ENCODE measurements at regions not wholly inside any gene's neighbourhood (a gene's known extent, or its start where the extent isn't known, plus 50 kb on each side); places are given as distances from the start of the nearest gene placed in this dataset.

DNA sequence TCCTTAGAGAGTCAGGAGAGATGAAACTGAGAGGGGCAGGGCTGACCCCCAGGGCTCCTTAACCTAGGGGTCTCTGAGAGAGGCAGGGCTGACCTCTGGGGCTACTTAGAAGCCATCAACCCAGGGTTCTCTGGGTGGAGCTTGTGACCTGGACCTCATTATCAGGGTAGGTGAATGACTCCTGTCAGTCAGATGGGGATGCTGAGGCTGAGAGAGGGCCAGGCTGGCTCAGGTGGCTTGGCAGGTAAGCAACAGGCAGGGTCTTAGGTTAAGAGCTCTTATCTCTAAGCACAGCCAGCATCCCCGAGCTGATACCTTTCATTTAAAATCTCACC, 160.9 kb downstream of the PTPRU start:
- TF ChIP-seq, protein P1, sequence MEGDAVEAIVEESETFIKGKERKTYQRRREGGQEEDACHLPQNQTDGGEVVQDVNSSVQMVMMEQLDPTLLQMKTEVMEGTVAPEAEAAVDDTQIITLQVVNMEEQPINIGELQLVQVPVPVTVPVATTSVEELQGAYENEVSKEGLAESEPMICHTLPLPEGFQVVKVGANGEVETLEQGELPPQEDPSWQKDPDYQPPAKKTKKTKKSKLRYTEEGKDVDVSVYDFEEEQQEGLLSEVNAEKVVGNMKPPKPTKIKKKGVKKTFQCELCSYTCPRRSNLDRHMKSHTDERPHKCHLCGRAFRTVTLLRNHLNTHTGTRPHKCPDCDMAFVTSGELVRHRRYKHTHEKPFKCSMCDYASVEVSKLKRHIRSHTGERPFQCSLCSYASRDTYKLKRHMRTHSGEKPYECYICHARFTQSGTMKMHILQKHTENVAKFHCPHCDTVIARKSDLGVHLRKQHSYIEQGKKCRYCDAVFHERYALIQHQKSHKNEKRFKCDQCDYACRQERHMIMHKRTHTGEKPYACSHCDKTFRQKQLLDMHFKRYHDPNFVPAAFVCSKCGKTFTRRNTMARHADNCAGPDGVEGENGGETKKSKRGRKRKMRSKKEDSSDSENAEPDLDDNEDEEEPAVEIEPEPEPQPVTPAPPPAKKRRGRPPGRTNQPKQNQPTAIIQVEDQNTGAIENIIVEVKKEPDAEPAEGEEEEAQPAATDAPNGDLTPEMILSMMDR (IDR thresholded peaks at IDR 0.05) = no peak
- TF ChIP-seq POLR2AphosphoS5 (IDR thresholded peaks at IDR 0.05) = no peak
- no peak for TF ChIP-seq EP300 (IDR thresholded peaks at IDR 0.05)
- no peak for TF ChIP-seq POLR2A (IDR thresholded peaks at IDR 0.05)
